HG03457 (cell line): ENCODE measurements at regions not wholly inside any gene's neighbourhood (a gene's known extent, or its start where the extent isn't known, plus 50 kb on each side); places are given as distances from the start of the nearest gene placed in this dataset.
"Not testable (repeated sequence)": the region's sequence is repeated elsewhere in the genome, so short reads cannot be mapped to it uniquely, and the experiment has no call there.

Experiments
- ATAC-seq: cut with Tn5 transposase; IDR thresholded peaks from one replicate; pipeline ENCODE4 v1.9.1; 2021; ENCODE audit warnings: moderate number of reproducible peaks; ENCODE audit not compliant: unreplicated experiment

DNA sequence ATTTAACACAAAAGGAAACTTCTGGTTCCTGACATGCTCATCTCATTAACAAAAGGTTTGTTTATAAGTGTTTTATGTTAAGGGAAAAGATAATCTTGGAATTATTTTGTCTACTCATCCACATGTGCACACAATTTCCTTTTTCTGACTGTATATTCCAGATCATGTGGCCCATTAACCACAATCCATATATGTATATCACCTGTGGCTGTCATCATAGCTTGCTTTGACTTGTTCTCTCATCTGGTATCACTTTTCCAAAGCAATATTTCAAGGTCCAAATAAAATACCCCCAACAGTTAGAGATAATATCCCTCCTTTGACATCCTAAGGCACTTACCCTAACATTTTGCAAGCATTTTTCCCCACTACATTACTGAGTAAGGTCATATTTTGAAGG lies 856.1 kb downstream of the CDH11 start:
- no peak for ATAC-seq

DNA sequence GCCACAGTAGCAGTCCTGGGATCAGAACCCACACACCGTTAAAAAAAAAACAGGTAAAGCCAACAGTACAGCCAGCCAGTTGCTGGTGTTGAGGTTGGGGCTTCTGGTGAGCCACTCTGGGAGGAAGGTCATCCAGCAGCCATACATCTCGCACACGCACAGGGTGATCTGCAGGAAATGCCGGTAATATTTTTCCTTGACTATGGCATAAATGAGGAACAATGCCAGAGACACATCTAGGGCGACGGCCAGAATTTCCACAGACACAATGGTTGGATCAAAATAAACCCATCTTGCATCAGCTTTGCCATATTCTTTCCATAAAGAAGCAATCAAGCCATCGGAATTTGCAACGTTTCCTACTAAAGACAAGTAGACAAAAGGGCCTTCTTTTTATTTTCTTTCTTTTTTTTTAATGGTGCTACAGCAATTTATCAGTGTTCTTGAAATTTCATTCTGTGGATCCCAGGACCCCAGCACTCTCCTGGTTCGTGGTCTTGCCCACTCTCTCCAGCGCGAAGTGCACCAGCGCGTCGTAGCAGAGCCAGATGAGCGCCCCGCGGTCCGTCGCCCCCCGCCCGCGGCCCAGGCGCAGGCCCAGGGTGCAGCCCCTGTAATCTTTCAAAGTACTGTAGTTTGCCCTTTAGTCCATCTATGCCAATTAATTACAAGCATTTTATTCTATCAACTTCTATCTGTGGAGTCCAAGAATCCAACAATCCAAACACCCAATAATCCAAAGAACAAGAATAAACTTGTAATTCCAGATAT lies 861.0 kb downstream of the CDH11 start:
- not testable (repeated sequence) for ATAC-seq

DNA sequence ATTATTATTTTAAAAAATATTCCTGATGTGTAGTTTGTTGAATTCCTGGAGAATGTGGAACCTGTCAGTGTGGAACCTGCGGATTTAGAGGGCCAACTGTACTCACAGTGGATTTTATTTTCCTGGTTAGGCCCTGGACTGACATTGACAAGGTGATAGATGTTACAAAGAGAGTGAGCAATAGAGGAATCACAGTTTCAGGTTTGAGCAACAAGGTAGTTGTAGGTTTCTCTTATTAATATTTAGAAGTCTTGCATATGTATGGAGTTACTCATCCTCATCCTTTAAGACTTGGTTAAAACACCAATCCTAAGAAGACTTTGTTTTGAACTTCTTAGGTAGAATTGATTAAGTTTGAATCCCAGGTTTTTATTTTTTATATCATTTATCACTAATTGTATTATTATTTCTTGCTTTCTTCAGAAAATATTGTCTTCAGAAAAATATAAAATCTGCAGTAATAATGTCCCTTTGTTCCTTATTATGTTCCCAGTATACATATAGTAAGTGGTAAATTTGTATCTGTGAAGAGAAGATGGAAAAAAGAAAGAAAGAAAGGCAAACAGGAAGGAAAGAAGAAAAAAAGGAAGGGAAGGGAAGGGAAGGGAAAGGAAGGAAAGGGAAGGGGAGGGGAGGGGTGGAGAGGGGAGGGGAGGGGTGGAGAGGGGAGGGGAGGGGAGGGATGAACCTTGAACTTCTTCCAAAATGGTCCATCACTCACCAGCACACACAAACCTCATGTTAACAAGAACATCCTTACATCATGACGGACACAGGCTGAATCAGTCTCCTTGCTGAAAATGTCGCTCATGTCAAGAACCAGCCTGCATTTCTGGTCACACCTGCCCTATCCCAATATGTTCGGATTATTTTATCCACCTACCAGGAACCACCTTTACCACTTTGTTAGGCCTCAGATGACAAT lies 867.2 kb downstream of the CDH11 start:
- no peak for ATAC-seq

DNA sequence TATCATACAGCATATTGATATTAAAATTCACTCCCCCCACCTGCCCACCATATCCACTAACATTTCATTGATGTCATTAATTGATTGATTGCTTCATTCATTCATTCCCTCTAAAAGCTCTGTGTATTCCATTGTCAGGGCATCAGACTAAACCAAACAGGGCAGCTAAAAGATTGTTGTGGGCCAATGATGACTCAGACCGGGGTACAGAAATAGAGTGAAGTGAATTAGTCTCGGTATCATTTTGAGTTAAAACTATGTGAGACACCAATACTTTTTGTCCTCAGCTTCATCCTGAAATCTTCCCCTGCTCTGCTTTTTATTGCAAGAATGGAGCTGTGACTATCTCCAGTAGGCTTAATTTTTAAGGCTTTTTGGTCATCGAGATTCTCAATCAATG lies 868.3 kb downstream of the CDH11 start:
- ATAC-seq, result no peak

DNA sequence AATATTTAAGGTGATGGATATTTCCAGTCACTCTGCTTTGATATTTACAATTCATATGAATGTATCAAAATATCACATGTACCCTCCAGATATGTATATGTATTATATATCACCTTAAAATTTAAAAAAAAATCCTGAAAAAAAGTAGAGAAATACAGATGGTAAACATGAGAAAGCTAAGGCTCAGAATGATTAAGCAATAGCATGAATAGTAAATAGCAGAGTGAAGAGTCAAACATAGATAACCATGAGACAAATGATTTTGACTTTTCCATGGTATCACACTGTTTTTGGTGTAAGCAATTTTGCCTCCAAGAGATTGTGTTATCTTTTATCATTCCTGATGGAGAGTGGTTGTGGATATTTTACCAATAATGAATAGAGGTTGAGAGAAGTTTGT lies 868.8 kb downstream of the CDH11 start:
- ATAC-seq, result no peak

DNA sequence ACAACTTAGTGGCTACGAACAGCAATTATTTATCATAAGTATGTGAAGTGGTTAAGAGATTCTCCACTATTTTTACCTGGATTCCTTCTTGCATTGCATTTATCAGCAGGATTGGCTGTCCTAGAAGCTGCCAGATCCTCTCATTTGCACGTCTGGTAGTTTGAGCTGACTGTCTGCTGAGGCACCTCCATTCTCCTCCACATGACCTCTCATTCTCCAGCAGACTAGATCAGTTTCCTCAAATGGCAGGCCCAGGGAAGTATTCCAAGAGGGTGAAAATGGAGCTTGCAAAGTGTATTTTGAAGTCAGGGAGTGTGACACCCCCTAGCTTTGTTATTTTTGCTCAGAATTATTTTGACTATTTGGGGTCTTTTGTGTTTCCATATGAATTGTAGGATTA lies 870.1 kb downstream of the CDH11 start:
- no peak for ATAC-seq

DNA sequence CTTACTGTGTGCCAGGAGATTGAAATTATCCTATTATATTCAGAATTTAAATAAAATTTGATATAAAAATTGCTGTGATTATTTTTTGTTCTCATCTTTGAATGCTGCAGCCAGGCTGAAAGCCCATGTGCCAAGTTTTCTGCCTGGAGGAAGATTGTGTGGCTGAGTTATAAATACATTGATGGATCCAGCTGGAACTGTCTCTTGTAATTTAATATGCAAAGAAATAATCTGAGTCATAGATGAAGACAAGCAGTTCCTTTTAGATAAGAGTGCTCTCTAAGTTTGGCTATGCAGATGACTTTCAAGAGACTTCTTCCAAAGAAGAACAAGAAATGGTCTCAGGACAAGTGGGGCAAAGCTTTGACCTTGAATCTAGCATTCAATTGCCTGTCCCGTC lies 871.0 kb downstream of the CDH11 start:
- no peak for ATAC-seq

DNA sequence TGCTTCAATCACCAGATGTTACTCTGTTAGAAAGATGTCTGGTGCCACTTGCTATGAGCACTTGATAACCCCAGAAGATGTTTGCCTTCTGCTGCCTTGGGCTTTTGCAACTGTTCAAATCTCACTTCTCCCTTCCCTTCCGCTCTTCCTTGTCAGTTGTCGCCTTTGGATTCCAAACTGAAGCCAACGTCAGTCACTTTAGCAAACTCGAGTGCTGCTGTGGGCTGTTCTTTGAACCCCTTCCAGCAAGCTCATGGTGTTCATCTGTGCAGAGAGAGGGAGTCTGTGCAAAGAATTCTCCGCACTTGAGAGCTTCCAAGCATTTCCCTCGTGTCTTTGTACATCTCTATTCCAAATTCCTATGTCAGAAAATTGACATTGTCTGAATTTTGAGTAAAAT lies 879.4 kb downstream of the CDH11 start:
- ATAC-seq, result no peak

DNA sequence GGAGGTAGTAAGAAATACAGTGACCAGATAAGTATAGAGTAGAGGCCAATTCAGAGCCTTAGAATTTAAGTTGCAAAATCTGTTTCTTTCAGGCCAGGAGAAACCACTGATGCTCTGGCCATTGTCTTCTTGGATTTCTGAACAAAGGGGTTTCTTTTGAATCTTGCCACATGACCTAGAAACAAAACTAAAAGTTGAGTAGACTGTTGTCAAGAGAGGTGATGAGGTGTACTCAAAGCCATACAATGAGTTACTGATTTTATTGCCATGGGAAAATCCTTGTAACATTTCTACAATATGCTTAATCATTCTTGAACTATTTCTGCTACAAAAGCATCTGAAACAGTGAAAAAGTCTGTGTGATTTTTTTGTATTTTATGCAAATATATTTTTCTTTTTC lies 881.3 kb downstream of the CDH11 start:
- ATAC-seq, result no peak

DNA sequence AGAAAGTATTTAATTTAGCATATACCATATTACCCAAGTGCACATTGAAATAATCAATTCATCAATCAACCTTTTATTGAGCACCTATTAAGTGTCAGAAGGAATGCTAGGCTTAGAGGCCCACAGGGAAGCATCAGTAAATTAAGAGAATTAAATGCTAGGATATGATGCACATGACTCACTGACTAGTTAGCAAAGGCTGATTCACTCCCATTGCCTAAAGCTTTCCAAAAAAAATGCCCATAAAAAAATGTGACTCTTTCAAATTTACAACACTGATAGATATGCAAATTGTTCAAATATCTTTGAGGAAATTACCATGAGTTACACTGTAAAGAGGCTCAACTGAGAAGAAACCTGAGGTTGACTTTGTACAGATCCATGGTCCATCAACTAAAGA lies 883.3 kb downstream of the CDH11 start:
- ATAC-seq, result no peak

DNA sequence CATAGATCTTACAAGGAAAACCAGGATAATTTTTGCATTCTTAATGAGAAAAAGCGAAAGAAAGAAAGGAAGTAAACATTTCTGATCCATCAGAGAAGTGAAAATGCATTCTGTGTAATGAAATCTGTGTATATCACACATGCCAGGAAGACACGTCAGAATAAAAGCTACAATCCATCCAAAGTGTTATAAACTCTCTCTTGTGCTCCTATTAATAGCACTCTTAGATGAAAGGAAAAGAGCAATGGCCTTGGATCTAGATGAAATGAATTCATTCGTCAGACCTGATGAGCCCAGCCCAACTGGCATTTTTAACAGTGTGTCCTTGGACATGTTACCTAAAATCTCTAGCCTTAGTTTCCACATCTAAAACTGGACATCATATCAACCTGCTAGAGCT lies 885.5 kb downstream of the CDH11 start:
- ATAC-seq, result no peak

DNA sequence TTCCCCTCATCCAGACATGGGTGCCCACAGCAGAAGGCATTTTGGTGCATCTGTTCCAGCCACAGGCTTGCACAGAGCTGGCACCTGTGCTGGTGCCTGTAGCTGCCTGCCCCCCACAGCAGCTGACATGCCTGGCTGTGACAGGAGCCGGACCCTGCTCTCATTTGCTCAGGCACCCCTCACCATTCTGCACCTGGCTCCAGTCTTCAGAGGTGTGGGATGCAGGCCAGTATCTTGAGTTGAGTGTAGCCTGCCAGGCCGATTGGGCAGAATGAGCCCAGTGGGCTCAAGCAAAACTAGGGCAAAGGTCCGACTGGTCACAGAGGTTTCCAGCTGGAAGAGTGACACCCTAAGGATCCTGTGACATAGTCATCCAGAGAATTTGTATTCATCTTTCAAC lies 887.7 kb downstream of the CDH11 start:
- ATAC-seq, result no peak

DNA sequence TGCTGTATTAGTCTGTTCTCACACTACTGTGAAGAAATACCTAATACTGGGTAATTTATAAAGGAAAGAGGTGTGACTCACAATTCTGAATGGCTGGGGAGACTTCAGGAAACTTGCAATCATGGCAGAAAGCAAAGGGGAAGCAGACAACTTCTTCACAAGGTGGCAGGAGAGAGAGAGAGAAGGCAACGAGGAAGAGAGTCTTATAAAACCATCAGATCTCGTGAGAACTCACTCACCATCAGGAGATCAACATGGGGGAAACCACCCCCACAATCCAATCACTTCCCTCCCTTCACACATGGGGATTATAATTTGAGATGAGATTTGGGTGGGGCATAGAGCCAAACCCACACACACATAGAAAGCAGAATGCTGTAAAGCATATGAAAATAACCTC lies 896.2 kb downstream of the CDH11 start:
- no peak for ATAC-seq

DNA sequence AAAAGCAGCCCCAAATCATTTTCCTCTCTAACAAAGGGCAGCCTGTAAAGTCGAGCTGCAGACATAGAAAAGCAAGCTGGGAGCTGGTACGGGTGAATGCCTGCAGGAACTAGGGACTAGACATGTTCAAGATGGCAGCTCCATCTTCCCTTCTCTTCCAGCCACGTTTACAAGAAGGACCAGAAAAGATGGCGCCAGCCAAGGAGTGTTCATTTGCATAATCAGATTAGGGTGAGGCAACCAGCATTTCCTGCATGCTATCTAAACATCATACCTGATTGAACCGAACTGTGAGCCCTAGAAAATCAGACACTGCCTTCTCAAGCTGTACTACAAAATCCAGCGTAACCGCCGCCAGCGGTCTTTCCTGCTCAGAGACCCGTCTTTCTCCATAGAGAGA lies 896.8 kb downstream of the CDH11 start:
- no peak for ATAC-seq

DNA sequence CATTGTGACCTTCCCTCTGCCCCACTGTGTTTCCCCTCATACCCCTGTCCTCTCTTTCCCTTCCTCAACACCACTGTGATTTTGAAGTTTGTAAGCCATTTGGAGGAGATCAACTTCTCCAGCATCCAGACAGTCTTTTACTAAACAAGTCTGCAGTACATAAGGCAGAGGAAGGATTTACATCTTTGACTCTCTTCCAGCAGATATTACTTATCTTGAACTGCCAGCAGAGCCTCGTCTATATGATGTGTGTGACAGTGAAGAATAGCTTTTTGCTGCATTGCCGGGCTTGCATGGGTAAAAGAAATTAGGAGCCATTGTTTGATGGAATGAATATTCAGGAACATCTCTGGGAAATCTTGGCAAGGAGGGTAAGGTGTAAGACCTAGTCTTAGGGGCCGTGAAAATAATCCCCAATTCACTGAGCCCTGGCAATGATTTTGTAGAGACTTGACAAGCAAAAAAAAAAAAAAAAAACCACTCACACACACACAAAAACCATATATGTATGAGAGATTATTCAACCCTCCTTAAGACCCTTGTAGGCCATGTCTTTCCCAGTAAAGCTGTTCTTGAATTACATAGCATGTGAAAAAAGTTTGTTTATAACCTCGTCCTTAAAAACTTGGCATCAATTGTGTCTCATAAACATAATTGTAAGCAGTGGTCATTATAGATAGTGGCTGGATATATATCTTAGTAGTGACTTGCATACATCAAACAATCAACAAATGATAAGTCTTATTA lies 903.9 kb downstream of the CDH11 start:
- ATAC-seq, result no peak

DNA sequence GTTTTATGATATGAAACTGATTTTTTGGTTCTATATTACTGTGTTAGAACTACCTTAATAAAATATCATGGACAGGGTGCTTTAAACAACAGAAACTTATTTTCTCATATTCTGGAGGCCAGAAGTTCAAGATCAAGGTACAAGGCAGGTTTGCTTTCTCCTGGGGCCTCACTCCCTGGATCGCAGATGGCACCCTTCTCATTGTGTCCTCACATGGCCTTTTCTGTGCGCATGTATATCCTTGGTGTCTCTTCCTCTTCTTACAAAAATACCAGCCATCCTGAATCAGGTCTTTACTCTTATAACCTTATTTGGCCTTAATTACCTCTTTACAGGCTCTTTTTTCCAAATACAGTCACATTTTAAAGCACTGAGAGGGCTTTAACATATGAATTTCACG lies 906.1 kb downstream of the CDH11 start:
- ATAC-seq, result no peak

DNA sequence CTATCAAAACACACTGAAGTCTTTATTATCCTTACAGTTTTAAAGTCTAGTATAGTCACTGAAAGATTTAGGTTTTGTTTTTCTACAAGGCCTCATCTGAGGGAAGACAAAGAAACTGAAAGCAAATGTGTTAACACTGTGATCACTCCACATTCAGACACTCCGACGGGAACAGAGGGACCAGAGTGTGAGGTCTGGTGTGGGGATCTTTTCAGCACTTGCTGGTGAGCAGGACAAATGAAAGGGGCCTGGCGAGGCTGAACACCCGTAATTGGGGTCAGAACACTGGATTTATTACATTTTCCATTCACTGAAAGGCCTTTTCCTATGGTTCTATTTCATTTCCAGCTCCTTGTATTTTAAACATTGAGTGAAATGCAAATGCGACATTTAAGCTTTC lies 910.5 kb downstream of the CDH11 start:
- ATAC-seq, result no peak

DNA sequence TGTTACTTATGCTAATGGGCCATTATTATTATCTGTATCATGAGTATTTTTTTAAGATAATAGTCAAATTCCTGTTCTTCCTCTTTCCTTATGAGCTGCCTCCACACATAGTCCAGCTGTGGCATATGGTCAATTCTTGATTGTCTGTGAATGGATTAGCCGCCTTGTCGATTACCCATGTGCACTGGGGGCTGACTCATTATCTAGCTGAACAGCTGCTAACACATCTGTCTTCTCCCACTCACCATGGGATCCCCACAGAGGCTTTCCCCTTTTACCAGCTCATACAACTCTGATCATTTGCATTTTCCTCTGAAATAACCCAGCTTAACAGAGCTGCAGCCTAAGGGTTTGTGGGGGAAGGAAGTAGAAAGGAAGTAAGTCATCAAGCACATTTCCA lies 915.0 kb downstream of the CDH11 start:
- no peak for ATAC-seq

DNA sequence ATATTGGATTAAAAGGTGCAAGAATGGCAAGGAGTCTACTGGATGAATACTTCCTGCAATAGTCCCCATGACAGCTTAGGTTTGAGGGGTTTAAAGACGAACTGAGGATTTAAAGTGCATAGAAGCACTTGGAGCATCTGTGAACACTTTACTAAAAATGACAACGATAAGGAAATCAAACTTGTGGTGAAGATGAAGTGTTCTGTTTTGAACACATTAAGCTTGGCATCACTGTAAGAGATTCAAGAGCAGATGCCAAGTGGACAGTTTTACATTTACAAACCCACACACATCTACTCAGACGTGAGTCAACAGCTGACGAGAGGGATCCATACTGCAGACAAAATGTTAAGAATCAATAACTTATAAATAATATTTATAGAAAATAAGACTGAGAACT lies 918.7 kb downstream of the CDH11 start:
- ATAC-seq, result no peak

DNA sequence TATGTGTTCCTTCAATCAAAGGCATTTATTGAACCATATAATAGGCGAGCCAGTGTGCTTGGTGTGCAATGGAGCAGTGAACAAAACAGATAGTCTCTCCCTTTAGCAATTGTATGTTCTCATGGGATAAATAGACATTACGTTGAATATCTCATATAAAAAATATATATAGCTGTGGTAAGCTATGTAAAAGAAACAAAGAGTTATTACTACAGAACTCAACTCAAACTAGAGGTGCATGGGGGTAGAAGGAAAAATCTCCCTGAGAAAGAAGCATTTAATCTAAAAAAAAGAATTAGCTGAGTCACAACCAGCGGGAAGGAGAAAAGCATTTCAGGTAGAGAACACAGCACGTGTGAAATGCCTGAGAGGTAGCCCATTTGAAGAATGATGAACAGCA lies 919.3 kb downstream of the CDH11 start:
- ATAC-seq, result no peak

DNA sequence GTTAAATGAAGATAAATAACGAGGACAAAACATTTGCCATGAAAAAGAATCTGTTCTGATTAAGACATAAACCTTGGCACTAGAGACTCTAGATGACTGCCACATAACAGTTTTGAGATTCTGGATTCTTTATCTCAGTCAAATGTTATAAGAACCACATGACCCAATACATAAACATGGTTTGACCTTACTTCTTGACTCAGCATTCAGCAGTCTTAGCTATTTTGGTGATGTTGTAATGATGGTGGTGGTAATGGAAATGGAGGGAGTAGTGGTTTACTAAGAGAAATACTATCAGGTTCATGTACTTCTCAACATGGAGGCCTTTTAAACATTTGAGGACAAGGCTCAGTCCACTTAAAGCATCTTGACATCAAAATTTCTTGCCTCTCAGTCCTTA lies 925.4 kb downstream of the CDH11 start:
- ATAC-seq, result no peak

DNA sequence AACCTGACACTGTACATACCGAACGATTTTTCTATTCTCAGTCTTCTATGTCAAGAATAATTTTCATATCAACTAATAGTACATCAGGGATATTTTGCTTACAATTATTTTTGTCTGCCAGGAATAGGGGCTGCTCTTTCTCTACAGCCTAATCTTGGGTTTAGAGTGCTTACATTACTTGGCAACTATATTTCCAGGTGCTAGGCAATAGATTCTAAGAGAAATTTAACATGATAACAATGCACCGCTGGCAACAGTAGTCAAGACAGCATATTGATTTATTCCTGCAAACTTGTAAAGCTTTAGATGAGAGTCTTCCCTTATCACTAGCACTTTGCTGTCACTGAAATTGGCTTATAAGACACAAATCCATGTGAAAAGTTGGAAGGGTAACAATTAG lies 935.9 kb downstream of the CDH11 start:
- no peak for ATAC-seq
